Endothelial cell of umbilical vein (primary cell): ENCODE measurements at regions not wholly inside any gene's neighbourhood (a gene's known extent, or its start where the extent isn't known, plus 50 kb on each side); places are given as distances from the start of the nearest gene placed in this dataset.

ENCODE experiments used
- BruUV-seq: library from RNA; stranded (reverse); fragments of 400-500 nt; replicated peaks from 2 replicates; lab custom pipeline; 2021; lab: Mats Ljungman, UMichigan
- CTCF ChIA-PET: fragments of 300-600, 350-600 bp; sonication (Branson Sonifier 250); formaldehyde crosslinking; loops from one replicate; lab custom pipeline; 2021; ENCODE audit warnings: antibody characterized with exemption, inconsistent platforms; lab: Charles Lee
- POLR2A ChIA-PET: fragments of 300-600, 350-600 bp; sonication (Branson Sonifier 250); formaldehyde crosslinking; loops from one replicate; lab custom pipeline; 2021; ENCODE audit warnings: antibody characterized with exemption, inconsistent platforms; lab: Charles Lee
- DNase-seq: peaks from one replicate; pipeline ENCODE4 v3.0.0-alpha.2; 2011; ENCODE audit warnings: low read depth, low spot score
- FAIRE-seq: peaks from 2 replicates; lab custom pipeline; 2011; peaks lifted over from hg19 to GRCh38; lab: Jason Lieb, UNC
- H2AFZ ChIP-seq: 2 replicates; pipeline ENCODE4 v1.6.0; 2012; ENCODE audit warnings: low read depth, low read length, control low read depth, inconsistent platforms
- H3K27ac ChIP-seq: 2 replicates; pipeline ENCODE4 v1.5.1; 2011; ENCODE audit warnings: low read depth, mild to moderate bottlenecking, control low read depth, low read length, moderate library complexity; ENCODE audit not compliant: insufficient read depth
- H3K27me3 ChIP-seq, 2 experiments: 2 replicates each; pipeline versions ENCODE4 v1.6.0 to v1.6.1; 2011; ENCODE audit warnings: low read length in 2 of 2, mixed read lengths in 1 of 2; ENCODE audit not compliant: control insufficient read depth in 2 of 2, insufficient read depth in 2 of 2
- H3K36me3 ChIP-seq, 2 experiments: 2 replicates in 1 of 2; 3 replicates in 1 of 2; pipeline ENCODE4 v1.5.1; 2011; ENCODE audit warnings: low read length in 2 of 2, mild to moderate bottlenecking in 1 of 2, moderate library complexity in 1 of 2; ENCODE audit not compliant: control insufficient read depth in 2 of 2, insufficient read depth in 2 of 2; ENCODE audit errors: extremely low read depth in 1 of 2
- H3K4me1 ChIP-seq: 3 replicates; pipeline ENCODE4 v1.5.1; 2011; ENCODE audit warnings: mild to moderate bottlenecking, low read length; ENCODE audit not compliant: control insufficient read depth, insufficient read depth; ENCODE audit errors: extremely low read depth
- H3K4me2 ChIP-seq: 2 replicates; pipeline ENCODE4 v1.6.1; 2011; ENCODE audit warnings: low read length, control low read depth, mixed read lengths; ENCODE audit not compliant: insufficient read depth
- H3K4me3 ChIP-seq, 3 experiments: fragments of 200-600 bp in 1 of 3; sonication (generic), shearing (Covaris generic) in 1 of 3; replicated peaks in 1 of 3; 2 replicates each; pipeline ENCODE4 v1.5.1; 2011 to 2016; ENCODE audit warnings: control low read depth in 3 of 3, low read length in 3 of 3, mild to moderate bottlenecking in 2 of 3, inconsistent platforms in 1 of 3, low read depth in 1 of 3, moderate library complexity in 1 of 3; ENCODE audit not compliant: insufficient read depth in 1 of 3
- H3K79me2 ChIP-seq: 2 replicates; pipeline ENCODE4 v1.6.0; 2012; ENCODE audit warnings: low read length, inconsistent platforms; ENCODE audit not compliant: control insufficient read depth, insufficient read depth
- H3K9ac ChIP-seq: replicated peaks from 2 replicates; pipeline ENCODE3; 2011; ENCODE audit warnings: low read length, control low read depth; ENCODE audit not compliant: insufficient read depth; ENCODE audit errors: extremely low read depth
- H3K9me1 ChIP-seq: replicated peaks from 3 replicates; pipeline ENCODE4 v1.6.0; 2011; ENCODE audit warnings: mild to moderate bottlenecking, low read length; ENCODE audit not compliant: control insufficient read depth, insufficient read depth; ENCODE audit errors: extremely low read depth
- H3K9me3 ChIP-seq: replicated peaks from 2 replicates; pipeline ENCODE4 v1.5.1; 2012; ENCODE audit warnings: low read length, inconsistent platforms; ENCODE audit not compliant: control insufficient read depth, insufficient read depth
- H4K20me1 ChIP-seq: replicated peaks from 2 replicates; pipeline ENCODE3; 2011; ENCODE audit warnings: mild to moderate bottlenecking, low read length; ENCODE audit not compliant: control insufficient read depth, insufficient read depth; ENCODE audit errors: extremely low read depth
- CTCF ChIP-seq, 2 donors: IDR thresholded peaks; 1 replicate in 1 of 2; 2 replicates in 1 of 2; pipeline ENCODE4 v1.5.1; 2011; ENCODE audit warnings: low read length in 2 of 2, mild to moderate bottlenecking in 2 of 2, moderate library complexity in 2 of 2, control low read depth in 1 of 2, inconsistent platforms in 1 of 2, low read depth in 1 of 2; ENCODE audit not compliant: insufficient read depth in 1 of 2; ENCODE audit errors: extremely low read depth in 1 of 2
- EZH2 ChIP-seq: IDR thresholded peaks from 2 replicates; pipeline ENCODE4 v1.6.1; 2012; ENCODE audit warnings: borderline replicate concordance, low read depth, mild to moderate bottlenecking, moderate library complexity, low read length, inconsistent platforms; ENCODE audit not compliant: severe bottlenecking
- FOS ChIP-seq: IDR thresholded peaks from 2 replicates; pipeline ENCODE4 v1.6.1; 2011; ENCODE audit warnings: mild to moderate bottlenecking, low read length, moderate library complexity, borderline replicate concordance; ENCODE audit not compliant: insufficient read depth
- GATA2 ChIP-seq: IDR thresholded peaks from 2 replicates; pipeline ENCODE4 v1.7.0; 2011; ENCODE audit warnings: low read depth, mild to moderate bottlenecking, moderate library complexity, mixed read lengths, low read length; ENCODE audit not compliant: insufficient read length, insufficient read depth
- MAX ChIP-seq: IDR thresholded peaks from 2 replicates; pipeline ENCODE4 v1.6.1; 2011; ENCODE audit not compliant: insufficient read depth, insufficient read length
- MYC ChIP-seq: IDR thresholded peaks from one replicate; pipeline ENCODE4 v1.6.1; 2011; ENCODE audit warnings: mild to moderate bottlenecking, low read depth, low read length
- POLR2A ChIP-seq: IDR thresholded peaks from 2 replicates; pipeline ENCODE4 v1.6.1; 2012; ENCODE audit warnings: low read depth, mild to moderate bottlenecking, control low read depth, low read length
- POLR2AphosphoS5 ChIP-seq: IDR thresholded peaks from 2 replicates; pipeline ENCODE4 v1.6.1; 2012; ENCODE audit warnings: low read depth, mild to moderate bottlenecking, control low read depth, low read length, moderate library complexity; ENCODE audit not compliant: insufficient read depth
- dilution Hi-C: fragments of 300-500 bp; cut with MboI; formaldehyde crosslinking; loops from one replicate; pipeline ENCODE4 v1.15.0; 2019; ENCODE audit warnings: low sequenced_read_pairs; ENCODE audit not compliant: extremely low pct_ligation_motif_present
- intact Hi-C: fragments of 100-400 bp; cut with micrococcal nuclease; formaldehyde crosslinking; loops from one replicate; pipeline ENCODE4 v1.10.0; 2022

- Histone ChIP-seq H3K9ac (no peak overlapping the region), H3K27me3 (no peaks in the 10 kb centered on the region), H3K79me2 (no peaks in the 10 kb centered on the region), H2AFZ (no peak overlapping the region), H3K4me2 (no peak overlapping the region), H3K9me1 (no peaks in the 10 kb centered on the region), H3K4me1 (no peaks in the 10 kb centered on the region), H4K20me1 (no peaks in the 10 kb centered on the region), H3K36me3 (no peaks in the 10 kb centered on the region), H3K9me3 (no peaks in the 10 kb centered on the region), H3K4me3 (no peak overlapping the region), H3K27ac (no peak overlapping the region)
- CTCF ChIA-PET: interaction anchor here (1.5 kb wide), 1 partner anchor 83 kb away, joined by 3 read pairs; no protein-coding TSS in a partner anchor
- BruUV-seq: no TSS peak
- no peak for DNase-seq
- intact Hi-C loops: no loop called here
- TF ChIP-seq POLR2A (no peak), MYC (no peak), GATA2 (no peak), MAX (no peak), FOS (no peak), POLR2AphosphoS5 (no peak), EZH2 (no peak), CTCF (IDR thresholded peaks at IDR 0.05; ENCODE audit: extremely low read depth in 1 of 2, insufficient read depth in 1 of 2, low read depth in 1 of 2, low read length in 2 of 2) (no peak)
- no peak for FAIRE-seq
- dilution Hi-C loops: no loop called here
- POLR2A ChIA-PET: no interaction called here
Measured at GRCh38 chr9:22535780-22536179, 89.2 kb downstream of the DMRTA1 start.
